ENCODE measurements at regions not wholly inside any gene's neighbourhood (a gene's known extent, or its start where the extent isn't known, plus 50 kb on each side); places are given as distances from the start of the nearest gene placed in this dataset.

DNA sequence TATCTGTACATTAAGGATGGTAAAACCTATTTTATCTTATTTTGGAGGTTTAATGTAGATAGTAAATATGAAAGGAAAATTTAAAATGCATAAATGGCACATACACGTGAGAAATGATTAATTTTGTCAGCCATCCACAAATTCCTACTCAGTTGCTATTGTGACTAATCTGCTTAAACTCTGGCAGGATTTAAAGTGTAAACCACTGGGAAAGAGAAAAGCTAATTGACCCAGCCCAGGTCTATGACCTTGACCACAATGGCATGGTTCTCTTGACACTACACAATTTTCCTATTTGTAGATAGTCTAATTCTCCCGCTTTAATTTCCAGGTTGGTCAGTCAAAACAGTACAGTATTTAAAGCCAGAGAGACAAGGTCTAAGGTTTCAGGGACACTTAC is 459.0 kb upstream of the KLF4 start:
- Histone ChIP-seq H3K4me1 (ENCODE audit: insufficient read depth, low read length) (no peaks in the 10 kb centered on the region), H3K9ac (ENCODE audit: low read depth, low read length) (no peak overlapping the region), H3K9me3 (ENCODE audit: control insufficient read depth, insufficient read depth, low read length) (no peaks in the 10 kb centered on the region), H3K36me3 (ENCODE audit: insufficient read depth, low read length) (no peaks in the 10 kb centered on the region)

GRCh38 chr9:107948086-107948485 is 458.5 kb upstream of the KLF4 start:
- no peak overlapping the region for H3K9ac ChIP-seq (ENCODE audit: low read depth, low read length)
- H3K9me3 ChIP-seq (ENCODE audit: control insufficient read depth, insufficient read depth, low read length), result no peaks in the 10 kb centered on the region
- H3K4me1 ChIP-seq (ENCODE audit: insufficient read depth, low read length), result no peaks in the 10 kb centered on the region
- no peaks in the 10 kb centered on the region for H3K36me3 ChIP-seq (ENCODE audit: insufficient read depth, low read length)

DNA sequence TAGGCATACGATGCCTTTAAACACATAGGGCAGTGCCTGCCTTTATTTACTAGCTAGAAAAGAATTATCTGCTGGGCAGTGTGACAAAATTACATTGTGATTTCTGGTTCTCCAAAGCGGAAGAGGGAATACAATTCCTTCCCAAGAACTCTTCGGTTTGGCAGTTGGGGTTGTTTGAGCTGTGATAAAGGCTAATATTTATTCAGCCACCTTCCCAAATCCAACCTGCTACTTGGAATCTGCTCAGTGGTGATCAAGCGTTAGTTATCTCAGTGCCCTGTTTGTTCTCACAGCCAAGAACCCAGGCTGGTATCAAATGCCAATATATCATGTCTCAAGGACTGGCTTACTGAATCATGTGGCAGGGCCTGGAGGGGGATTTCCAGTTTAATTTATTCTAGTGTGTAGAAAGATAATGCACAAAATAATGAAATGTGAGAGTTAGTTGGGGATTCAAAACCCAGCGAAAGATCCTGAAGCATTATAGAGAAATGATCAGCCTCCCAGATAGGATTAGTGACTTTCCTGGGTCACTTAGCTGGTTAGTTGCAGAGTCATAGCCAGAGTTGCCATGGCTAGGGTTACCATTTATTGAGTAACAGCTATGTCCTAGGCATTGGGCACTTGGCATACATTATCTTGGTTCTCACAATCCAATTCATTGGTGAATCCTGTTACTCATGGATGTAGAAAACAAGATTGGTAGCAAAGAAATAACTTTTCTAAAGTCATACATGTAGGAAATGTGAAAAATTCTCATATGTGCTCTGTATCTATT is 457.0 kb upstream of the KLF4 start:
- H3K9ac ChIP-seq (ENCODE audit: low read depth, low read length), result no peak overlapping the region
- H3K36me3 ChIP-seq (ENCODE audit: insufficient read depth, low read length), result no peaks in the 10 kb centered on the region
- H3K4me1 ChIP-seq (ENCODE audit: insufficient read depth, low read length), result no peaks in the 10 kb centered on the region
- H3K9me3 ChIP-seq (ENCODE audit: control insufficient read depth, insufficient read depth, low read length), result no peaks in the 10 kb centered on the region

- H3K36me3 ChIP-seq (ENCODE audit: insufficient read depth, low read length), result no peaks in the 10 kb centered on the region
- H3K9ac ChIP-seq (ENCODE audit: low read depth, low read length), result no peak overlapping the region
- H3K9me3 ChIP-seq (ENCODE audit: control insufficient read depth, insufficient read depth, low read length), result no peaks in the 10 kb centered on the region
- H3K4me1 ChIP-seq (ENCODE audit: insufficient read depth, low read length), result no peaks in the 10 kb centered on the region
These were observed 456.4 kb upstream of the KLF4 start for GRCh38 chr9:107945961-107946360.

- H3K9ac ChIP-seq (ENCODE audit: low read depth, low read length), result no peak overlapping the region
These were observed 455.9 kb upstream of the KLF4 start for GRCh38 chr9:107945493-107945892.

DNA sequence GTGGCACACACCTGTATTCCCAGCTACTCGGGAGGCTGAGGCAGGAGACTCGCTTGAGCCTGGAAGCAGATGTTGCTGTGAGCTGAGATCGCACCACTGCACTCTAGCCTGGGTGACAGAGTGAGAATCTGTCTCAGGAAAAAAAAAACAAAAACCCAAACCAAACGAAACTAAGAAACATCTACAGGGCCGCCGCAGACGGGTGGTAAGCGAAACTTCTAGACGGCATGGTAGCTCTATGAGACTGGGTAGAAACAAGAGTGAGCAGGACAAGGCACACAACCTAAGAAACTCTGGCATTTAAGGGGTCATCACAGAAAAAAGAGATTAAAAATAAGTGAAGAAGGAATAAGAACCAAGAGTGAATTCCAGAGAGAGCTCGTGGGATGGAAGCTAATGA is 454.8 kb upstream of the KLF4 start:
- no peaks in the 10 kb centered on the region for H3K4me1 ChIP-seq (ENCODE audit: insufficient read depth, low read length)
- no peak overlapping the region for H3K9ac ChIP-seq (ENCODE audit: low read depth, low read length)
- H3K36me3 ChIP-seq (ENCODE audit: insufficient read depth, low read length), result no peaks in the 10 kb centered on the region
- no peaks in the 10 kb centered on the region for H3K9me3 ChIP-seq (ENCODE audit: control insufficient read depth, insufficient read depth, low read length)

More at GRCh38 chr9:107945493-107945892, 455.9 kb upstream of the KLF4 start:
- H3K9me3 ChIP-seq (ENCODE audit: control insufficient read depth, insufficient read depth, low read length), result no peaks in the 10 kb centered on the region
- no peaks in the 10 kb centered on the region for H3K4me1 ChIP-seq (ENCODE audit: insufficient read depth, low read length)
- no peaks in the 10 kb centered on the region for H3K36me3 ChIP-seq (ENCODE audit: insufficient read depth, low read length)

- Histone ChIP-seq H3K9ac (ENCODE audit: low read depth, low read length) (no peak overlapping the region), H3K9me3 (ENCODE audit: control insufficient read depth, insufficient read depth, low read length) (no peaks in the 10 kb centered on the region), H3K36me3 (ENCODE audit: insufficient read depth, low read length) (no peaks in the 10 kb centered on the region), H3K4me1 (ENCODE audit: insufficient read depth, low read length) (no peaks in the 10 kb centered on the region)
These were observed 454.3 kb upstream of the KLF4 start for GRCh38 chr9:107943901-107944300.

- H3K4me1 ChIP-seq (ENCODE audit: insufficient read depth, low read length), result no peaks in the 10 kb centered on the region
- no peaks in the 10 kb centered on the region for H3K36me3 ChIP-seq (ENCODE audit: insufficient read depth, low read length)
- H3K9ac ChIP-seq (ENCODE audit: low read depth, low read length), result no peak overlapping the region
- no peaks in the 10 kb centered on the region for H3K9me3 ChIP-seq (ENCODE audit: control insufficient read depth, insufficient read depth, low read length)
These were observed 453.3 kb upstream of the KLF4 start for GRCh38 chr9:107942856-107943255.

DNA sequence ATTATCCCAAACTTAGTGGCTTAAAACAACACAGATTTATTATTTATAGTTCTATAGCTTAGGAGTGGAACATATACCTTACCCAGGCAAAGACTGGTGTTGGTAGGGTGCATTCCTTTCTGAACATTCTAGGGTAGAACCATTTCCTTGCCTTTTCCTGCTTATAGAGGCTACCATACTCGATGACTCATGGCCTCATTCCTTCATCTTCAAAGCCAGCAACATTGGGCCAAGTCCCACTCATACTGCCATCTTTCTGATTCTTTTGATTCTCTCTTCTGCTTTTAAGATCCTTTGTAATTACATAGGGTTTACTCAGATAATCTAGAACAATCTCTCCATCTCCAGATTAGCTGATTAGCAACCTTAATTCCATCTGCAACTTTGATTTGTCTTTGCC is 452.7 kb upstream of the KLF4 start:
- H3K9ac ChIP-seq (ENCODE audit: low read depth, low read length), result no peak overlapping the region
- no peaks in the 10 kb centered on the region for H3K36me3 ChIP-seq (ENCODE audit: insufficient read depth, low read length)
- no peaks in the 10 kb centered on the region for H3K4me1 ChIP-seq (ENCODE audit: insufficient read depth, low read length)
- H3K9me3 ChIP-seq (ENCODE audit: control insufficient read depth, insufficient read depth, low read length), result no peaks in the 10 kb centered on the region

GRCh38 chr9:107940616-107941595 is 451.3 kb upstream of the KLF4 start:
- Histone ChIP-seq H3K9ac (ENCODE audit: low read depth, low read length) (no peak overlapping the region), H3K4me1 (ENCODE audit: insufficient read depth, low read length) (no peaks in the 10 kb centered on the region), H3K9me3 (ENCODE audit: control insufficient read depth, insufficient read depth, low read length) (no peaks in the 10 kb centered on the region), H3K36me3 (ENCODE audit: insufficient read depth, low read length) (no peaks in the 10 kb centered on the region; the same call in 1 of the 2 replicates)

GRCh38 chr9:107938801-107939386 is 449.3 kb upstream of the KLF4 start:
- Histone ChIP-seq H3K9me3 (ENCODE audit: control insufficient read depth, insufficient read depth, low read length) (no peaks in the 10 kb centered on the region), H3K9ac (ENCODE audit: low read depth, low read length) (no peak overlapping the region), H3K4me1 (ENCODE audit: insufficient read depth, low read length) (no peaks in the 10 kb centered on the region), H3K36me3 (ENCODE audit: insufficient read depth, low read length) (no peaks in the 10 kb centered on the region; the same call in 1 of the 2 replicates)

- Histone ChIP-seq H3K36me3 (ENCODE audit: insufficient read depth, low read length) (no peaks in the 10 kb centered on the region; the same call in 1 of the 2 replicates), H3K9me3 (ENCODE audit: control insufficient read depth, insufficient read depth, low read length) (no peaks in the 10 kb centered on the region), H3K4me1 (ENCODE audit: insufficient read depth, low read length) (peaks cover 11% of the 10 kb centered on the region; the same call in 1 of the 2 replicates), H3K9ac (ENCODE audit: low read depth, low read length) (no peak overlapping the region)
These were observed 446.4 kb upstream of the KLF4 start for GRCh38 chr9:107935931-107936330.

GRCh38 chr9:107933516-107933915 is 443.9 kb upstream of the KLF4 start:
- H3K4me1 ChIP-seq (ENCODE audit: insufficient read depth, low read length), result peaks cover 11% of the 10 kb centered on the region; the same call in 1 of the 2 replicates
- no peaks in the 10 kb centered on the region; the same call in 1 of the 2 replicates for H3K36me3 ChIP-seq (ENCODE audit: insufficient read depth, low read length)
- no peaks in the 10 kb centered on the region for H3K9me3 ChIP-seq (ENCODE audit: control insufficient read depth, insufficient read depth, low read length)
- H3K9ac ChIP-seq (ENCODE audit: low read depth, low read length), result no peak overlapping the region

GRCh38 chr9:107933097-107933496 is 443.5 kb upstream of the KLF4 start:
- H3K9me3 ChIP-seq (ENCODE audit: control insufficient read depth, insufficient read depth, low read length), result no peaks in the 10 kb centered on the region
- H3K9ac ChIP-seq (ENCODE audit: low read depth, low read length), result no peak overlapping the region
- no peaks in the 10 kb centered on the region; the same call in 1 of the 2 replicates for H3K36me3 ChIP-seq (ENCODE audit: insufficient read depth, low read length)
- peaks cover 11% of the 10 kb centered on the region; the same call in 1 of the 2 replicates for H3K4me1 ChIP-seq (ENCODE audit: insufficient read depth, low read length)

Data from ES-I3 (cell line).